ENCODE measurements at regions not wholly inside any gene's neighbourhood (a gene's known extent, or its start where the extent isn't known, plus 50 kb on each side); places are given as distances from the start of the nearest gene placed in this dataset.

DNA sequence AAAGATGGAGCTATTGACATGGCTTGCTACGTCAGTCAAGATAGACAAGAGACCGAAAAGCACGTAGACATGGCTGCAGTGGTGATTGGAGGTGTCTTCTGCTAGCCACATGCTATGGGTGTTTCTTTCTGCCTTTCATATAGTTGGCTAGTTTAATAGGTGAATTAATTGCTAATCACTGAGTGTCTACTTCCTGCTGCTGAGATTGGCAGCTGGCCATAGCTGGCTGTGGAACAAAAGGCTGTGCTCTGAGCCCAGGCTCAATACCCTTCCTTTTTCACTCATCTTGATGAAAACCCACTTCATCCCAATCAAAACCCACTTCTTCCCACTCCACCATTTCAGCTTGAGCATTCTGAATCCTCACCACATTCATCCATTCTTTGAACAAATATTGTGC lies 221.4 kb upstream of the MAF start:
- no peaks in the 10 kb centered on the region for H3K4me1 Mint-ChIP-seq
- Histone ChIP-seq H2AK5ac (ENCODE audit: insufficient read length, low read length) (no peak overlapping the region), H2AFZ (ENCODE audit: low read length) (no peak overlapping the region)

More for the DNA sequence above, 221.4 kb upstream of the MAF start:
- no peak overlapping the region for H2BK12ac ChIP-seq (ENCODE audit: insufficient read length, low read depth, low read length)
- H3K79me1 ChIP-seq (ENCODE audit: insufficient read depth, low read depth, low read length, poor library complexity, severe bottlenecking): no peaks in the 10 kb centered on the region
- no peaks in the 10 kb centered on the region for H3K23me2 ChIP-seq (ENCODE audit: insufficient read length, low read depth, low read length, poor library complexity, severe bottlenecking)
- Mint-ChIP-seq H3K27me3 (ENCODE audit: low read depth) (no peaks in the 10 kb centered on the region), H3K9me3 (no peaks in the 10 kb centered on the region; a peak in 1 of 5 replicates), H3K4me3 (no peak overlapping the region), H3K36me3 (ENCODE audit: insufficient read depth in 1 of 3, low read depth in 3 of 3) (no peaks in the 10 kb centered on the region), H3K27ac (no peak overlapping the region)
- no peak overlapping the region for H3T11ph ChIP-seq (ENCODE audit: low read length)
- H3K56ac ChIP-seq (ENCODE audit: insufficient read length, low read depth, low read length): no peak overlapping the region
- H3K79me2 ChIP-seq (ENCODE audit: insufficient read depth, low read length): no peaks in the 10 kb centered on the region
- no CpG with 5 or more reads among the region's 3 CpGs for WGBS (ENCODE audit: extremely low coverage, insufficient read length, low lambda C conversion rate)
- H4K8ac ChIP-seq (replicated peaks; ENCODE audit: insufficient read length, low read depth, low read length): no peak overlapping the region
- H3K14ac ChIP-seq (ENCODE audit: insufficient read depth, low read length): no peak overlapping the region
- H2BK120ac ChIP-seq (ENCODE audit: low read depth, low read length, poor library complexity, severe bottlenecking): no peak overlapping the region
- no peak overlapping the region for H3K9ac ChIP-seq (ENCODE audit: extremely low read depth, insufficient read length, low read length)
- TF ChIP-seq, protein P1, sequence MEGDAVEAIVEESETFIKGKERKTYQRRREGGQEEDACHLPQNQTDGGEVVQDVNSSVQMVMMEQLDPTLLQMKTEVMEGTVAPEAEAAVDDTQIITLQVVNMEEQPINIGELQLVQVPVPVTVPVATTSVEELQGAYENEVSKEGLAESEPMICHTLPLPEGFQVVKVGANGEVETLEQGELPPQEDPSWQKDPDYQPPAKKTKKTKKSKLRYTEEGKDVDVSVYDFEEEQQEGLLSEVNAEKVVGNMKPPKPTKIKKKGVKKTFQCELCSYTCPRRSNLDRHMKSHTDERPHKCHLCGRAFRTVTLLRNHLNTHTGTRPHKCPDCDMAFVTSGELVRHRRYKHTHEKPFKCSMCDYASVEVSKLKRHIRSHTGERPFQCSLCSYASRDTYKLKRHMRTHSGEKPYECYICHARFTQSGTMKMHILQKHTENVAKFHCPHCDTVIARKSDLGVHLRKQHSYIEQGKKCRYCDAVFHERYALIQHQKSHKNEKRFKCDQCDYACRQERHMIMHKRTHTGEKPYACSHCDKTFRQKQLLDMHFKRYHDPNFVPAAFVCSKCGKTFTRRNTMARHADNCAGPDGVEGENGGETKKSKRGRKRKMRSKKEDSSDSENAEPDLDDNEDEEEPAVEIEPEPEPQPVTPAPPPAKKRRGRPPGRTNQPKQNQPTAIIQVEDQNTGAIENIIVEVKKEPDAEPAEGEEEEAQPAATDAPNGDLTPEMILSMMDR (conservative IDR thresholded peaks at IDR 0.05): no peak
- no peaks in the 10 kb centered on the region for H4K20me1 ChIP-seq (ENCODE audit: control insufficient read depth, insufficient read depth, insufficient read length)
- H2BK5ac ChIP-seq (ENCODE audit: insufficient read length, low read length): no peak overlapping the region
- no peaks in the 10 kb centered on the region for H3K4me1 ChIP-seq (ENCODE audit: insufficient read depth, low read length)
- no peaks in the 10 kb centered on the region for H3K9me3 ChIP-seq (ENCODE audit: control insufficient read depth, low read depth, low read length)
- no peak for DNase-seq
- no peak overlapping the region for H3K4me2 ChIP-seq (ENCODE audit: insufficient read depth, insufficient read length, low read length)
- H3K18ac ChIP-seq (ENCODE audit: insufficient read length, low read depth, low read length): no peak overlapping the region
- no peak overlapping the region for H3K4ac ChIP-seq (ENCODE audit: low read depth, low read length)
- H4K91ac ChIP-seq (ENCODE audit: insufficient read length, low read depth, low read length): no peak overlapping the region
- no peak overlapping the region for H3K27ac ChIP-seq (ENCODE audit: insufficient read length, low read depth, low read length)
- no peak overlapping the region for H2BK15ac ChIP-seq (ENCODE audit: low read depth, low read length)
- H3K23ac ChIP-seq (ENCODE audit: insufficient read length, low read depth, low read length): no peak overlapping the region
- no peak overlapping the region for H4K5ac ChIP-seq (ENCODE audit: insufficient read length, low read depth, low read length)
- no peaks in the 10 kb centered on the region; the same call in 1 of the 2 replicates for H3K27me3 ChIP-seq (ENCODE audit: insufficient read depth, low read length)
- no peak overlapping the region for H2BK20ac ChIP-seq (ENCODE audit: low read depth, low read length, poor library complexity, severe bottlenecking)

All from H9 (cell line).